ENCODE measurements at regions not wholly inside any gene's neighbourhood (a gene's known extent, or its start where the extent isn't known, plus 50 kb on each side); places are given as distances from the start of the nearest gene placed in this dataset.

DNA sequence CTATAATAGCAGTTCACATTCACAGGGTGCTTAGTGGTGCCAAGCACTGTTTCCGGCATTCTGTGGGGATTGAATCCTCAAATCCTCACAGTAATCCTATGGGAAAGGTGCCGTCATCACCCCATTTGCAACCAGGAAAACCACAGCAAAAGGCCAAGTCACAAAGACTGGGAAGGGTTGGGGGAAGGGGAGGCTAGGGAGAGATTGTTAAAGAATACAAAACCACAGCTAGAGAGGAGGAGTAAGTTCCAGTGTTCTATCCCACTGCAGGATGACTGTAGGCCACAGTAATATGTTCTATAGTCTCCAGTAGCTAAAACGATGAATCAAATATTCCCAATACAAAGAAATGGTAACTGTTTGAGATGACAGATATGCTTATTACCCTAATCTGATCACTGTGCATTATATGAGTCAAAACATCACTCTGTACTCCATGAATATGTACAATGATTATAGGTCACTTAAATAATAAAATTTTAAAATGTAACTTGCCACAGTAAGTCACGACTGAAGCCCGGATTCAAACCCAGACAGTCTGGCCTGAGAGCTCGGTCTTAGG is 256.8 kb downstream of the TOMM20 start:
- in situ Hi-C loops (cut with MboI; ENCODE audit: low sequenced_read_pairs) = no loop called here

- in situ Hi-C loops (cut with MboI; ENCODE audit: low sequenced_read_pairs) = no loop called here
Measured at GRCh38 chr1:234871039-234871709, 257.5 kb downstream of the TOMM20 start.

- in situ Hi-C loops (cut with MboI; ENCODE audit: low sequenced_read_pairs) = no loop called here
Measured at GRCh38 chr1:234870020-234870981, 258.3 kb downstream of the TOMM20 start.

DNA sequence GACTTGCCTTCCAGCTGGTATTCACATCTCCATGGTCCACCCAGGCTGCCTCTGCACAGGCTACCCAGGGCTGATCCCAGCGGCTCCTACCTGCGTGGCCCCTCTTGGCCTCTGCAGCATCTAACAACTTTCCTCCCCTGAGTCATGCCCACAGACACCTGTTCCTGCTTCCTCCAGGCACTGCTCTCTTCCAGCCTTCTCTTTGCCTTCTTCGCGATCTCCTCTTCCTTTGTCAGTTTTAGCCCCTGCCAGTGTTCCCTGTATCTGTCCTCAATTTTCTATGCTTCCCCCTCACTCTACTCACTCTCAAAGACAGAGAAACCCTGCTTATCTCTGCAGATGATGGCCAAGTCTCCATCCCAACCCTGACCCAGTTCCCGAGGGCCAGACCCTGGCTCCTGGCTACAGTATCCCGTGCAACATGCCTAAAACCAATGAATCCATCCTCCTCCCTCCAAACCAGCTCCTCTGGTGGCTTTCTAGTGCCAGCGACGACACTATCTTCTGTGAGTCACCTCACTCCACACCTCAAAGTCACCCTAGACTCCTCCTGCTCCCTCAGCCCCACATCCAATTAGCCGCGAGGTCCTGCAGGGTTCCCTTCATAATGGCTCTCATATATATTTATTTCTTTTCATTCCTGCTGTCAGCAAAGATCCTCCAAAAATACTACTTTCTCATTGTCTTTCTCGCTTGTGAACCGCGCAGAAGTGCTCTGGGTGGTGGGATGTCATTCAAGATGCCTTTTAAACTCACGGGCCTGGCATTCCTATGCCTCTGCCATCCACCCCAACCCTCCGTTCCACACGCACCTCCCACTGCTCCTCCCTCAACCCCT is 259.2 kb downstream of the TOMM20 start:
- in situ Hi-C loops (cut with MboI; ENCODE audit: low sequenced_read_pairs) = loop anchor here (10.0 kb wide), 1 partner anchor 215 kb away; no protein-coding TSS in a partner anchor

DNA sequence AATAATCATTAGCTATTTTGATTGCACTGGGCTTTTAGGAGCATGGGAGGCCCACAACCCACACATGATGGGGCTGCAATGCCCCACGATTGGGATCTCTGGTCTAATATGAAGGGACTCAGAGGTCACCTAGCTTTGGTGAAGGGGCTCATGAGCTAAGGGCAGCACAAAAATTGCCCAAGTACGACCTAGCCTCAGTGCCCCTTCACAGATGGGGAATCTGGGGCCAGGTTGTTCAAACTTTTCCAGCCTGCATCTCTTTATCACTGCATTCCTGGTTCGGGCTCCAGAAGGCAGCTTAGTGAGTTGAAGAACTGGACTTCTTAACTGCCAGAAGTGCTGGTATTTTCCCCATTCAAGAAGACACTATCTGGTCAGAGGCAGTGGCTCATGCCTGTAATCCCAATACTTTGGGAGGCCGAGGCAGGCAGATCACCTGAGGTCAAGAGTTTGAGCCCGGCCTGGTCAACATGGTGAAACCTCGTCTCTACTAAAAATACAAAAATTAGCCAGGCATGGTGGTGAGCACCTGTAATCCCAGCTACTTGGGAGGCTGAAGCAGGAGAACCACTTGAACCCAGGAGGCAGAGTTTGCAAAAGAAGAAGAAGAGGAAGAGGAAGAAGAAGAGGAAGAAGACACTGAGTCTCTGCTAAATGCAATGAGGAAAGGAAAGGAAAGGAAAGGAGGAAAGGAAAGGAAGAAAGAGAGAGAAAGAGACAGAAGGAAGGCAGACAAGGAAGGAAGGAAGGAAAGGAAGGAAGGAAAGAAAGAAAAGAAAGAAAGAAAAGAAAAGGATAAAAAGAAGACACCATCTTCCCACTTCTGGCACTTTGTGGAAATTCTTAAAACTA is 258.5 kb upstream of the IRF2BP2 start:
- in situ Hi-C loops (cut with MboI; ENCODE audit: low sequenced_read_pairs) = loop anchor here (10.0 kb wide), 1 partner anchor 216 kb away; no protein-coding TSS in a partner anchor

DNA sequence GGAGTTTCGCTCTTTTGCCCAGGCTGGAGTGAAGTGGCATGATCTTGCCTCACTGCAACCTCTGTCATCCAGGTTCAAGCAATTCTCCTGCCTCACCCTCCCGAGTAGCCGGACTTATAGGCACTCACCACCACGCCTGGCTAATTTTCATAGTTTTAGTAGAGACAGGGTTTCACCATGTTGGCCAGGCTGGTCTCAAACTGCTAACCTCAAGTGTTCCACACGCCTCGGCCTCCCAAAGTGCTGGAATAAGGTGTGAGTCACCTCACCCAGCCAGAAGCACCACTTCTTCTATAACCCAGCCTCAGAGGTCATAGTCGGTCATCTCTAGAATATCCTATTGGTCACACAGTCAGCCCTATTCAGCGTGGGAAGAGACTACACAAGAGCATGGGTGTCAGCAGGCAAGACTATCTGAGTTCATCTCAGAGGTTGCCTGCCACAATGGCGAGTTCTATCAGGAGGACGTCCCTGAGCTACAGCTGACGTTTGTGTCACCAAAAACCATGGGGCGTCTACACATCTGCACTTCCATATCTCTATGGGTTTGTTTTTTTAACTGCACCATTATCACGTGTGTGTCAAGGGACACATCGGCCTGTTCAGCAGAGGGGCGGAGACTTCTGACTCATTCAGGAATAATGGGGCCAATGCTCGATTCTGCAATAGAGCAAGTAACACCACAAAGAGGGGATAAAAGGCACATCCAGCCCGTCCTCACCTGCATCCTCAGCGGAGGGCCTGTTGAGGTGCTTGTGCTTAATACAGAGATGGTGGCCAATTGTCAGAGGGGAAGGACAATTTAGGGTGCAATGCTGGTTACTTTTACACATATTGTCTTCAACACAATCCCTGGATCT is 256.3 kb upstream of the IRF2BP2 start:
- in situ Hi-C loops (cut with MboI; ENCODE audit: low sequenced_read_pairs) = loop anchor here (10.0 kb wide), 1 partner anchor 219 kb away; no protein-coding TSS in a partner anchor

- in situ Hi-C loops (cut with MboI; ENCODE audit: low sequenced_read_pairs) = loop anchor here (10.0 kb wide), 1 partner anchor 219 kb away; no protein-coding TSS in a partner anchor
Measured at GRCh38 chr1:234865171-234866006, 255.4 kb upstream of the IRF2BP2 start.

- in situ Hi-C loops (cut with MboI; ENCODE audit: low sequenced_read_pairs) = loop anchor here (10.0 kb wide), 1 partner anchor 221 kb away; no protein-coding TSS in a partner anchor
Measured at GRCh38 chr1:234864116-234864515, 254.1 kb upstream of the IRF2BP2 start.

- in situ Hi-C loops (cut with MboI; ENCODE audit: low sequenced_read_pairs) = loop anchor here (10.0 kb wide), 1 partner anchor 221 kb away; no protein-coding TSS in a partner anchor
Measured at GRCh38 chr1:234863551-234863971, 253.6 kb upstream of the IRF2BP2 start.

DNA sequence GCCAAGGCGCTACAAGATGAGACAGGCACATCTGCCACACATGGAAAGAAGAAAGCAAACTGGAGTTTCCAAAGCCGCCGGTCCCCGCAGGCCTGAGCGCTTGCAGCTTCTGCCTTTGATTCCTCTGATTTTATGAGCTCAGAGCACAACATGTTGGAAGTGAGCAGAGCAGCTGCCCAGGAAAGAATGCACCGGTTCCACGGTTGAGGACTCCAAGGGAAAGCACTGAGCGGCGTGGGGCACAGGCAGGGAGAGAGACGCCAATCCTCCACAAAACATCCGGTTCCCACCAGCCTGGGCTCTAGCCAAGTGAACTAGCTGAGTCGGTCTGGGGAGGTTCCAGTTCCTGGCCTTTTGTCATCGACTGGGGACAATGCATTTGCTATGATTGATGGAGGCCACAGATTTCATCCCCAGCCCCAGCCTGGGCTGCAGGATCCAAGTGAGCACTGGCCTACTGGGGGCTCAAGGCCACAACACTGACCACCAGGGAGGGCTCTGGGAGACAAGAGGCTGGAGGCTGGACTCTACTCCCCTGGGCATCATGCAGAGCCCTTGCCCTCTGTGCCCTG is 253.1 kb upstream of the IRF2BP2 start:
- in situ Hi-C loops (cut with MboI; ENCODE audit: low sequenced_read_pairs) = loop anchor here (10.0 kb wide), 1 partner anchor 222 kb away; no protein-coding TSS in a partner anchor

GRCh38 chr1:234862360-234862943 is 252.5 kb upstream of the IRF2BP2 start:
- in situ Hi-C loops (cut with MboI; ENCODE audit: low sequenced_read_pairs) = loop anchor here (10.0 kb wide), 1 partner anchor 222 kb away; no protein-coding TSS in a partner anchor

- in situ Hi-C loops (cut with MboI; ENCODE audit: low sequenced_read_pairs) = loop anchor here (10.0 kb wide), 1 partner anchor 223 kb away; no protein-coding TSS in a partner anchor
Measured at GRCh38 chr1:234861761-234862160, 251.8 kb upstream of the IRF2BP2 start.

- in situ Hi-C loops (cut with MboI; ENCODE audit: low sequenced_read_pairs) = loop anchor here (10.0 kb wide), 1 partner anchor 224 kb away; no protein-coding TSS in a partner anchor
Measured at GRCh38 chr1:234861024-234861620, 251.1 kb upstream of the IRF2BP2 start.

- in situ Hi-C loops (cut with MboI; ENCODE audit: low sequenced_read_pairs) = no loop called here
Measured at GRCh38 chr1:234858722-234859121, 248.7 kb upstream of the IRF2BP2 start.

DNA sequence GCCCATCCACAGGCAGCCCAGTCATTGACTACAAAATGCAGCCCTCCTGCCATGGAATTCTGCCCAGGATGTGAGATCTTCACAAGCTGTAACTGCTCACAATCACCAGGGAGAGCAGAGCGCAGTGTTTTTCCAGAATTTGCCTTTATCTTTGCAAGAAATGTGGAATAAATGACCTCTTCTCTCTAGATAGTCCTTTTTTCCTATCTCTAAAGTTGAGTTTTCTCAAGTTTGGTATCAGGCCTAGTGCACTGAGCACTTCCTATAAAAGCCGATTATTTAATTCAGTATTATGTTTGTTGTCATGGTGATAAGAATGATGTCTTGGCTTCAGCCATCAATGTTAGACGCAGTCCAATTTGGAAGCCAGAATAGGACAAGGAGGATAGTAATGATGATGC is 246.9 kb upstream of the IRF2BP2 start:
- in situ Hi-C loops (cut with MboI; ENCODE audit: low sequenced_read_pairs) = no loop called here

DNA sequence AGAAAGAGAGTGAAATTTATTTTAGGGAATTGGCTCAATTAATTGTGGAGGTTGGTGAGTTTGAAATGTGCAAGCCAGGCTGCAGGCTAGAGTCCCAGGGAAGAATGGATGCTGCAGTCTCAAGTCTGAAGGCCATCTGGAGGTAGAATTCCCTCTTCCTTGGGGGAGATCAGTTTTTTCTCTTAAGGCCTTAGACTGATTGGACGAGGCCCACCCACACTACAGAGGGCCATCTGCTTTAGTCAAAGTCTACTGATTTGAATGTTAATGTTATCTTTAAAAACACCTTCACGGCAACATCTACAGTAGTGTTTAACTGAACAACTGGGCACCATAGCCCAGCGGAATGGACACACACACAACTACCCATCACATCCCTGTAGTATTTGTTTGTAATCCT is 245.9 kb upstream of the IRF2BP2 start:
- in situ Hi-C loops (cut with MboI; ENCODE audit: low sequenced_read_pairs) = no loop called here

Data from HL-60/S4 treated with phorbol 12-myristate 13-acetate at 8.2 ng/mL for 4 days and 3 days (cell line).